ENCODE measurements at regions not wholly inside any gene's neighbourhood (a gene's known extent, or its start where the extent isn't known, plus 50 kb on each side); places are given as distances from the start of the nearest gene placed in this dataset.

DNA sequence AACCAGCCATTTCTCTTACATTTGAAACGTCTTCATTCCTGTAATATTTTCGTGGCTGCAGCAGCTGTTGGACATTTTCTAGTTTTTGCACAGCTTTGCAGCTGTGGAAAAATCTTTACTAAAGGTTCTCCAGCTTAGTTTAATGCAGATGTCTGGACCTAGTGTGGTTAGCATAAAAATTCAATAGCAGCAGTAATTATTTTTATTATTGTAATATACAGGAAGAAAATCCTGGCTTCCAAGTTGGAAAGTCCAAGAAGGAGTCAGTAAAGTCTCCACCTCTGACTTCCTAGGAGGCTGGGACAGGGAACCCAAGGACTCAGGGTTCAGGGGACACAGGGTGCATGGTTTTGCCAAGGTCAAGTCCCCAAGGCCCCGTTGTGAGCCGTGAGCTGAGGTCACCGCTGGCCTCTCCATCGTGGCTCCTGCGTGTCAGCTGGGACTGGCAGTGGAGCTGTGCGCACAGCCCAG, 230.6 kb downstream of the FNDC1 start:
- TF ChIP-seq, protein P1, sequence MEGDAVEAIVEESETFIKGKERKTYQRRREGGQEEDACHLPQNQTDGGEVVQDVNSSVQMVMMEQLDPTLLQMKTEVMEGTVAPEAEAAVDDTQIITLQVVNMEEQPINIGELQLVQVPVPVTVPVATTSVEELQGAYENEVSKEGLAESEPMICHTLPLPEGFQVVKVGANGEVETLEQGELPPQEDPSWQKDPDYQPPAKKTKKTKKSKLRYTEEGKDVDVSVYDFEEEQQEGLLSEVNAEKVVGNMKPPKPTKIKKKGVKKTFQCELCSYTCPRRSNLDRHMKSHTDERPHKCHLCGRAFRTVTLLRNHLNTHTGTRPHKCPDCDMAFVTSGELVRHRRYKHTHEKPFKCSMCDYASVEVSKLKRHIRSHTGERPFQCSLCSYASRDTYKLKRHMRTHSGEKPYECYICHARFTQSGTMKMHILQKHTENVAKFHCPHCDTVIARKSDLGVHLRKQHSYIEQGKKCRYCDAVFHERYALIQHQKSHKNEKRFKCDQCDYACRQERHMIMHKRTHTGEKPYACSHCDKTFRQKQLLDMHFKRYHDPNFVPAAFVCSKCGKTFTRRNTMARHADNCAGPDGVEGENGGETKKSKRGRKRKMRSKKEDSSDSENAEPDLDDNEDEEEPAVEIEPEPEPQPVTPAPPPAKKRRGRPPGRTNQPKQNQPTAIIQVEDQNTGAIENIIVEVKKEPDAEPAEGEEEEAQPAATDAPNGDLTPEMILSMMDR (IDR thresholded peaks at IDR 0.05; ENCODE audit: poor library complexity), result no peak
- TF ChIP-seq EZH2 (IDR thresholded peaks at IDR 0.05; ENCODE audit: borderline replicate concordance), result no peak

Measured in hepatocyte (in vitro differentiated cells).